Mesothelial cell of epicardium (in vitro differentiated cells): ENCODE measurements at regions not wholly inside any gene's neighbourhood (a gene's known extent, or its start where the extent isn't known, plus 50 kb on each side); places are given as distances from the start of the nearest gene placed in this dataset.

ENCODE experiments used
- DNase-seq, 2 experiments: peaks; one replicate each; pipeline ENCODE4 v3.0.0; 2021; ENCODE audit warnings: low spot score in 2 of 2; ENCODE audit not compliant: unreplicated experiment in 2 of 2
- H3K27ac Mint-ChIP-seq: 2 replicates; pipeline ENCODE4 v1.8.0; 2021; ENCODE audit warnings: mixed read lengths
- H3K27me3 Mint-ChIP-seq: 2 replicates; pipeline ENCODE4 v1.8.0; 2021; ENCODE audit warnings: low read depth, mixed read lengths
- H3K36me3 Mint-ChIP-seq: 2 replicates; pipeline ENCODE4 v1.8.0; 2021; ENCODE audit warnings: mixed read lengths
- H3K4me1 Mint-ChIP-seq: 2 replicates; pipeline ENCODE4 v1.8.0; 2021; ENCODE audit warnings: mixed read lengths
- H3K4me3 Mint-ChIP-seq: 2 replicates; pipeline ENCODE4 v1.8.0; 2021; ENCODE audit warnings: mild to moderate bottlenecking, moderate library complexity, mixed read lengths
- H3K9me3 Mint-ChIP-seq: 2 replicates; pipeline ENCODE4 v1.8.0; 2021; ENCODE audit warnings: mixed read lengths
- TF ChIP-seq, protein P1 (sequence below): fragments of 200-600 bp; sonication (generic); IDR thresholded peaks from one replicate; pipeline ENCODE4 v1.5.0; 2021; ENCODE audit warnings: antibody characterized with exemption; ENCODE audit not compliant: unreplicated experiment

- Mint-ChIP-seq H3K36me3 (peaks cover 7% of the 10 kb centered on the region), H3K4me1 (no peaks in the 10 kb centered on the region), H3K27me3 (no peaks in the 10 kb centered on the region), H3K27ac (no peak overlapping the region), H3K9me3 (peaks cover 37% of the 10 kb centered on the region), H3K4me3 (no peak overlapping the region)
- TF ChIP-seq, protein P1, sequence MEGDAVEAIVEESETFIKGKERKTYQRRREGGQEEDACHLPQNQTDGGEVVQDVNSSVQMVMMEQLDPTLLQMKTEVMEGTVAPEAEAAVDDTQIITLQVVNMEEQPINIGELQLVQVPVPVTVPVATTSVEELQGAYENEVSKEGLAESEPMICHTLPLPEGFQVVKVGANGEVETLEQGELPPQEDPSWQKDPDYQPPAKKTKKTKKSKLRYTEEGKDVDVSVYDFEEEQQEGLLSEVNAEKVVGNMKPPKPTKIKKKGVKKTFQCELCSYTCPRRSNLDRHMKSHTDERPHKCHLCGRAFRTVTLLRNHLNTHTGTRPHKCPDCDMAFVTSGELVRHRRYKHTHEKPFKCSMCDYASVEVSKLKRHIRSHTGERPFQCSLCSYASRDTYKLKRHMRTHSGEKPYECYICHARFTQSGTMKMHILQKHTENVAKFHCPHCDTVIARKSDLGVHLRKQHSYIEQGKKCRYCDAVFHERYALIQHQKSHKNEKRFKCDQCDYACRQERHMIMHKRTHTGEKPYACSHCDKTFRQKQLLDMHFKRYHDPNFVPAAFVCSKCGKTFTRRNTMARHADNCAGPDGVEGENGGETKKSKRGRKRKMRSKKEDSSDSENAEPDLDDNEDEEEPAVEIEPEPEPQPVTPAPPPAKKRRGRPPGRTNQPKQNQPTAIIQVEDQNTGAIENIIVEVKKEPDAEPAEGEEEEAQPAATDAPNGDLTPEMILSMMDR, result no peak
- no peak for DNase-seq
Observed at GRCh38 chr3:175965036-175965435, 1105.9 kb downstream of the NAALADL2 start.

GRCh38 chr3:175957427-175957826 lies 1098.3 kb downstream of the NAALADL2 start:
- Mint-ChIP-seq H3K4me1 (no peaks in the 10 kb centered on the region), H3K9me3 (peaks cover 18% of the 10 kb centered on the region), H3K4me3 (no peak overlapping the region), H3K27me3 (no peaks in the 10 kb centered on the region), H3K36me3 (no peaks in the 10 kb centered on the region), H3K27ac (no peak overlapping the region)
- TF ChIP-seq, protein P1, result no peak
- DNase-seq, result no peak

- Mint-ChIP-seq H3K27ac (no peak overlapping the region), H3K36me3 (no peaks in the 10 kb centered on the region), H3K27me3 (no peaks in the 10 kb centered on the region), H3K9me3 (peaks cover 18% of the 10 kb centered on the region), H3K4me3 (no peak overlapping the region), H3K4me1 (no peaks in the 10 kb centered on the region)
- no peak for DNase-seq
- TF ChIP-seq, protein P1, result no peak
Observed at GRCh38 chr3:175956964-175957363, 1097.8 kb downstream of the NAALADL2 start.

DNA sequence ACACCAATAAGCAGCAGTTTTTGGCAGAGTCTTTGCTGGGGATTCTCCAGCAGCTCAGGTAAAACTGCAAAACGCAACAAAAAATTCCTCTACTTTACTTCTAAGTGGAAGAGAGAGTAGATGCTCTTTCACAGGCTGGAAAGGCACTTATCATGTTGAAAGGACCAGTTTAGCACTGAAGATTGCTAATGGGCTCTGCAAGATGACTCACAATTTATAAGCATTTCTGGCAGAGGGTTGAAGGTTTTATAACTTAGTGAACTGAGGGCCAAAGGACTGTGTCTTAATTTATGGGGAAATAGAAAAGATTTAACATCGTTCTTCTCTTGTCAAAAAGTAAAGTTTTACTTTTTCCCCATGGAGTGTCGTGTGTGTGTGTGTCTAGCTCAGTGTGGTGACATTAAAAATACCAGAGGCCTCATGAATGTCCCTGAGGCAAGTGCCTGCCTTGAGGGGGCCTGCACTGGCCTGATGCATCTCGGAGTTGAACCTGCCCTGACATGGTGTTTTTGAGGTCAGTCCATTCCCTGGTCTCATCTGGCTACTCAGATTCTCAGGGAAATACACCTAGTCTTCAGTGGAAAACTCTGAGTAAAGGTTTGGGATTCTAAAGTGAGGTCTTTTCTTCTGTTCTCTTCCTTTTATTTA lies 1092.0 kb downstream of the NAALADL2 start:
- Mint-ChIP-seq H3K4me1 (peaks cover 11% of the 10 kb centered on the region), H3K27me3 (no peaks in the 10 kb centered on the region), H3K9me3 (peaks cover 18% of the 10 kb centered on the region), H3K36me3 (no peaks in the 10 kb centered on the region), H3K4me3 (no peak overlapping the region), H3K27ac (no peak overlapping the region)
- DNase-seq, result no peak
- TF ChIP-seq, protein P1, result no peak

- peaks cover 38% of the 10 kb centered on the region for H3K9me3 Mint-ChIP-seq
- peaks cover 11% of the 10 kb centered on the region for H3K4me1 Mint-ChIP-seq
- peaks cover 2% of the 10 kb centered on the region for H3K36me3 Mint-ChIP-seq
- H3K4me3 Mint-ChIP-seq, result no peak overlapping the region
- TF ChIP-seq, protein P1, result no peak
- no peak for DNase-seq
- no peaks in the 10 kb centered on the region for H3K27me3 Mint-ChIP-seq
- H3K27ac Mint-ChIP-seq, result no peak overlapping the region
Observed at GRCh38 chr3:175948041-175948440, 1088.9 kb downstream of the NAALADL2 start.
